ENCODE measurements at regions not wholly inside any gene's neighbourhood (a gene's known extent, or its start where the extent isn't known, plus 50 kb on each side); places are given as distances from the start of the nearest gene placed in this dataset.
"Not testable (repeated sequence)": the region's sequence is repeated elsewhere in the genome, so short reads cannot be mapped to it uniquely, and the experiment has no call there.

DNA sequence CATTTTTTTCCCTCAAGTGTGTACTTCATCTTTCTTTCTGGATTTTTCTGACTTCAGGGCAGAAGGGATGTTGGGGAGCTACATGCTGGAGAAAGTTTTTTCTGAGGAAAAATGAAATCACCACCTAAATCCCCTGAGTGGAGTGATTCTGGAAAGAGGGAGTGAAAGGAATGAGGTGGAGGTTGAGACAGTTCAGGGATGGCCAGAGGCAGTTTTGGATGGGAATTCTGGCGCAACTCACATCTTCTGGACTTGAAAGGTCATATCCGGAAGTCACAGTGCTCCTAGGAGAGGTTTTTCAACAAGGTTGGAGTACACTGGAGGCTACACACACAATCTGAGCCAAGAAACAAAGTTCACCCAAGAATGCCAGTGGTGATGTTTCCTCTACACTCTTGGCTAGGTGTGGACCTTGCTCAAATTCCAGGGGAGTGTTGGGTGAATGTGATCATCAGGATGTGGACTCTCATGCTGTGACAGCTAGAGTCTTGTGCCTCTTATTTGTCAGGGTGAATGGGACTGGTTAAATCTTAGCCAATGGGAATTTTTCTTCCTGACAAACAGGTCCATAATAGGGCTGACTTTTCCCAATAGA lies 161.5 kb downstream of the HLX start:
- H3K4me3 ChIP-seq (ENCODE audit: low read depth, low read length): no peak overlapping the region
- DNase-seq (ENCODE audit: low read depth): peak; percentile 17
- TF ChIP-seq, protein P1, sequence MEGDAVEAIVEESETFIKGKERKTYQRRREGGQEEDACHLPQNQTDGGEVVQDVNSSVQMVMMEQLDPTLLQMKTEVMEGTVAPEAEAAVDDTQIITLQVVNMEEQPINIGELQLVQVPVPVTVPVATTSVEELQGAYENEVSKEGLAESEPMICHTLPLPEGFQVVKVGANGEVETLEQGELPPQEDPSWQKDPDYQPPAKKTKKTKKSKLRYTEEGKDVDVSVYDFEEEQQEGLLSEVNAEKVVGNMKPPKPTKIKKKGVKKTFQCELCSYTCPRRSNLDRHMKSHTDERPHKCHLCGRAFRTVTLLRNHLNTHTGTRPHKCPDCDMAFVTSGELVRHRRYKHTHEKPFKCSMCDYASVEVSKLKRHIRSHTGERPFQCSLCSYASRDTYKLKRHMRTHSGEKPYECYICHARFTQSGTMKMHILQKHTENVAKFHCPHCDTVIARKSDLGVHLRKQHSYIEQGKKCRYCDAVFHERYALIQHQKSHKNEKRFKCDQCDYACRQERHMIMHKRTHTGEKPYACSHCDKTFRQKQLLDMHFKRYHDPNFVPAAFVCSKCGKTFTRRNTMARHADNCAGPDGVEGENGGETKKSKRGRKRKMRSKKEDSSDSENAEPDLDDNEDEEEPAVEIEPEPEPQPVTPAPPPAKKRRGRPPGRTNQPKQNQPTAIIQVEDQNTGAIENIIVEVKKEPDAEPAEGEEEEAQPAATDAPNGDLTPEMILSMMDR (IDR thresholded peaks at IDR 0.05; ENCODE audit: insufficient read depth, low read depth, low read length): no peak

DNA sequence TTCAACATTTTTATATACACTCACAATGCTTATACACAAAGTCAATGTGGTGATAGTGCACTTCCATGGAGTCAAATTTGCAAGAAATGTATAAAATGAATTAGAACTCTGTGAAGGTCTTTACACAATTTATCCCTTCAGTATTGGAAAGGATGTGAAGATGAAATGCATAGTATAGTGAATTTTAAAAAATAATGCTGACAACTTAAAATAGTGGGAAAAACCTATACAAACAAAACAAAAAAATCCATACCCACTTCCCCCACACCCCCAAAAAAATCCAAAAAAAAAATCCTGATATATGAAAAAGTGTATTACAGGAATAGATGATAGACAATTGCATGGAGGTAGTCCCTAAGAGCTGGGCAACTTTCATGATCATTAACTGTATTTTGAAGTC lies 165.3 kb downstream of the HLX start:
- no peak for DNase-seq (ENCODE audit: low read depth)
- TF ChIP-seq, protein P1 (IDR thresholded peaks at IDR 0.05; ENCODE audit: insufficient read depth, low read depth, low read length): no peak
- H3K4me3 ChIP-seq (ENCODE audit: low read depth, low read length): no peak overlapping the region

DNA sequence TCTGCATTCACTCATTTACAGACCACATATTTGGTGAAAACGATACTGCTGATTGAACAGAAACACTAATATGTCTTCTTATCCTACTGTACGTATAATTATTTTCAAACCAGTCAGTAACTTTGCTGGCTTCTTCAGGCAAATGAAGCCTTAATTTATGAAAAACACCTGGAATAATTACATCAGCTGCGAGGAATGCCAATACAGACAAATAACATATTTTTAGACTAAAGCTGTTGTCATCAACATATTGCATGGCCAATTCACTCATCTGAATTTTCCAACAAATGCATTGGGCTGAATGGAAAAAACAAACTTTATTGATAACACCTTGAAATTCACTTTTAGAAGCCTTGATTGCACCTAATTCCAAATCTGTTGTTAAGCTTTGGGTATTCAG lies 165.9 kb downstream of the HLX start:
- TF ChIP-seq, protein P1 (IDR thresholded peaks at IDR 0.05; ENCODE audit: insufficient read depth, low read depth, low read length): no peak
- no peak for DNase-seq (ENCODE audit: low read depth)
- no peak overlapping the region for H3K4me3 ChIP-seq (ENCODE audit: low read depth, low read length)

DNA sequence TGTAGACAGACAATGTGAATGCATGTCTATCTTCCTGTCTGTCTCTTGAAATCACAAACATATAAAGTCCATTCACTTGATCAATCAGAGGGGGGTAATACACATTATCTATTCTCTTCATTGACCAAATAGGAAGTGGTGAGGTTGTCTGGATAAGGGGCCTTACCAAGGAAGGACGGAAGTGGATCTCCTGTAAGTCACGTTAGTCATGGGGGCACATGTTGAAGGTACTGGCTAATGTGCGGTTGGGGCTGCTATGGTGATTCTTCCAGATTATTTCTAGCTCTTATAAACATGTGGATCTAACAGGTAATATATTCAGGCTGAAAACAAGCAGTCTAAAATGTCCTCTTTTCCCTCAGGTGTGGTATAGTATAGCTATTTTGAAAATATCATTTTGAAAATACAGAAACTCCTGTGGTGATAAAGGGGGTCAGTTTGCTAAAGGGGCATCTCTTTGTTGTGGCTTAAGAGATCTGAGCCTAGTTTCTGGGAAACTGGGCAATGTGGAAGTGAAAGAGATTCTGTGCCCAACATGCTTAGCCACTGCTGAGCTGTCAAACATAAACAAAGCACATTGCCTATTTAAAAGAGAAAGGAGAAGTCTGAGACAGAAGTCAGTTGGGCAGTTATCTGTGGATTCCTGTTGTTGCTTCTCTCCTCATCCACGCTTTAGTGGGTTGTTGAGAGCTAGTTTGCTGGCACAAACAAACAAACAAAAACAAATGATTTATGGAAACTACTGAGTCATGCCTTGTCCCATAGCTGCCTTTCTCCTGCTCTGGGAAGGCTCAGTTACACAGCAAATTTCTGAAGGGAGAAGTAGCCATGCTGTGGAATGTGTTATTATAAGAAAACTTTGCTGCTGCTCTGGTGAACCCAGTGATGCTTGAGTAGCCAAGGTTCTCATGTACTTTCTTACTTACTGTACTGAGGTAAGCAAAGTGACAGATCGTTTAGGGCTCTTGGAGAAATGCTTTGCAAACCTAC lies 166.9 kb downstream of the HLX start:
- DNase-seq (ENCODE audit: low read depth): peak; percentile 33
- no peak overlapping the region for H3K4me3 ChIP-seq (ENCODE audit: low read depth, low read length)
- TF ChIP-seq, protein P1 (IDR thresholded peaks at IDR 0.05; ENCODE audit: insufficient read depth, low read depth, low read length): no peak

DNA sequence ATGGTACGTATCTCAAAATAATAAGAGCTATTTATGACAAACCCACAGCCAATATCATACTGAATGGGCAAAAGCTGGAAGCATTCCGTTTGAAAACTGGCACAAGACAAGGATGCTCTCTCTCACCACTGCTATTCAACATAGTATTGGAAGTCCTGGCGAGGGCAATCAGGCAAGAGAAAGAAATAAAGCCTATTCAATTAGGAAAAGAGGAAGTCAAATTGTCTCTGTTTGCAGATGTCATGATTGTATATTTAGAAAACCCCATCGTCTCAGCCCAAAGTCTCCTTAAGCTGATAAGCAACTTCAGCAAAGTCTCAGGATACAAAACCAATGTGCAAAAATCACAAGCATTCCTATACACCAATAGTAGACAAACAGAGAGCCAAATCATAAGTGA lies 172.1 kb downstream of the HLX start:
- DNase-seq (ENCODE audit: low read depth); H3K4me3 ChIP-seq (ENCODE audit: low read depth, low read length): not testable (repeated sequence)

DNA sequence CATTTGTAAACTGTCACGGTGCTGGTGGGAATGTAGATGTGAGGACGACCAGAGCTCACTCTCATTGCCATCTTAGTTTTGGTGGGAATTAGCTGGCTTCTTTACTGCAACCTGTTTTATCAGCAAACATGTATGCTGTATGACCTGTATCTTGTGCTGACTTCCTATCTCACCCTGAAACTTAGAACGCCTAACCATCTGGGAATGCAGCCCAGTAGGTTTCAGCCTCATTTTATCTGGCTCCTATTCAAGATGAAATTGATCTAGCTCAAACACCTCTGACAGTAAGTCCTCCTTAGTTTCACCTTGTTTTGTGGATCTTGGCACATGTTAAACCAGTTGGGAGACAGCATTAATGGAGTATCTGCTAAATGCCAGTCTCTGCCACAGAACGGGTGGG lies 174.6 kb downstream of the HLX start:
- DNase-seq (ENCODE audit: low read depth): no peak
- no peak overlapping the region for H3K4me3 ChIP-seq (ENCODE audit: low read depth, low read length)
- TF ChIP-seq, protein P1 (IDR thresholded peaks at IDR 0.05; ENCODE audit: insufficient read depth, low read depth, low read length): no peak

DNA sequence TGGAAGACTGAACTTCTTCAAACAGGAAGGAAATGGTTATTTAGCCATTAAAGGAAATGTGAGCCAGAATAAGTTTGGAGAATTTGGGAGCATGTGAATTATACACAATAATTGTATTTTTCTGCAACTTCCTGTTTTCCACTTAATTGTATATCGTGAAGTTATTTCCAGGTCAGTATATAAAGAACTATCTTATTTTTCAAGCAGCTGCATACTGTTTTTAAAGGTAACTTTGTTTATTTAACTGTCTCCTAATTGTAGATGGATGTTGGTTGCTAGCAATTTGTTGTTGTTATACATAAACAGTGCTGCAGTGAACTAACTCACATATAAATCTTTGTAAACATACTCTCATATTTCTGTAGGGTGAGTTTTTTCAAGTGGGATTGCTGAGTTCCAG lies 180.3 kb downstream of the HLX start:
- no peak overlapping the region for H3K4me3 ChIP-seq (ENCODE audit: low read depth, low read length)
- TF ChIP-seq, protein P1 (IDR thresholded peaks at IDR 0.05; ENCODE audit: insufficient read depth, low read depth, low read length): no peak
- no peak for DNase-seq (ENCODE audit: low read depth)
